OCI-LY7 (cell line): ENCODE measurements at regions not wholly inside any gene's neighbourhood (a gene's known extent, or its start where the extent isn't known, plus 50 kb on each side); places are given as distances from the start of the nearest gene placed in this dataset.

Experiments used
- BruUV-seq: library from RNA; stranded (reverse); fragments of 400-500 nt; replicated peaks from 2 replicates; lab custom pipeline; 2021; lab: Mats Ljungman, UMichigan
- CTCF ChIA-PET: fragments of 300-600 bp; sonication (Branson Sonifier 250); formaldehyde crosslinking; loops from one replicate; lab custom pipeline; 2022; ENCODE audit warnings: antibody characterized with exemption; ENCODE audit not compliant: unreplicated experiment; lab: Charles Lee
- POLR2A ChIA-PET: fragments of 300-600 bp; sonication (Branson Sonifier 250); formaldehyde crosslinking; loops from one replicate; lab custom pipeline; 2022; ENCODE audit warnings: antibody characterized with exemption; lab: Charles Lee
- DNase-seq: peaks from one replicate; pipeline ENCODE4 v3.0.0-alpha.2; 2015; ENCODE audit warnings: low spot score
- H2AFZ ChIP-seq: fragments of 200-600 bp; sonication (generic), shearing (Covaris generic); 2 replicates; pipeline ENCODE4 v1.6.1; 2014; ENCODE audit warnings: mild to moderate bottlenecking, antibody characterized with exemption, low read length, moderate library complexity
- H3K27ac ChIP-seq: fragments of 200-600 bp; sonication (generic); 2 replicates; pipeline ENCODE4 v1.5.1; 2014; ENCODE audit warnings: mixed run types, low read depth, mild to moderate bottlenecking, moderate library complexity, low read length, inconsistent platforms; ENCODE audit not compliant: poor library complexity, severe bottlenecking
- H3K36me3 ChIP-seq: fragments of 200-600 bp; sonication (generic); 2 replicates; pipeline ENCODE4 v1.6.1; 2014; ENCODE audit warnings: mild to moderate bottlenecking, antibody characterized with exemption, low read length, moderate library complexity, mixed read lengths; ENCODE audit not compliant: insufficient read depth
- H3K4me1 ChIP-seq: fragments of 200-600 bp; sonication (generic); 2 replicates; pipeline ENCODE4 v1.5.1; 2014; ENCODE audit warnings: mild to moderate bottlenecking, low read length; ENCODE audit not compliant: insufficient read depth, poor library complexity, severe bottlenecking
- H3K4me2 ChIP-seq: fragments of 200-600 bp; sonication (generic); 2 replicates; pipeline ENCODE4 v1.6.1; 2014; ENCODE audit warnings: mild to moderate bottlenecking, low read length
- H3K4me3 ChIP-seq: fragments of 200-600 bp; sonication (generic); 2 replicates; pipeline ENCODE4 v1.5.1; 2014; ENCODE audit warnings: mild to moderate bottlenecking, low read depth, low read length; ENCODE audit not compliant: poor library complexity, severe bottlenecking
- H3K79me2 ChIP-seq: fragments of 200-600 bp; sonication (generic); 2 replicates; pipeline ENCODE4 v1.6.1; 2016; ENCODE audit warnings: low read depth, mild to moderate bottlenecking, low read length, moderate library complexity, mixed read lengths; ENCODE audit not compliant: insufficient read depth
- H3K9me2 ChIP-seq: fragments of 200-600 bp; sonication (generic); 2 replicates; pipeline ENCODE4 v1.6.1; 2016; ENCODE audit warnings: mild to moderate bottlenecking, low read length, mixed read lengths; ENCODE audit not compliant: insufficient read depth
- H3K9me3 ChIP-seq: fragments of 200-600 bp; sonication (generic); 2 replicates; pipeline ENCODE4 v1.6.1; 2014; ENCODE audit warnings: mild to moderate bottlenecking, mixed run types, low read length, mixed read lengths
- H4K20me1 ChIP-seq: fragments of 200-600 bp; sonication (generic); 2 replicates; pipeline ENCODE4 v1.6.1; 2014; ENCODE audit warnings: mild to moderate bottlenecking, antibody characterized with exemption, low read length, moderate library complexity, mixed read lengths; ENCODE audit not compliant: insufficient read depth
- EZH2phosphoT487 ChIP-seq: fragments of 200-600 bp; sonication (generic); IDR thresholded peaks from 2 replicates; pipeline ENCODE4 v1.6.1; 2018; ENCODE audit warnings: low read depth, borderline replicate concordance, mild to moderate bottlenecking, mixed run types, antibody characterized with exemption, low read length, moderate library complexity, mixed read lengths
- intact Hi-C: fragments of 100-400 bp; cut with micrococcal nuclease; formaldehyde crosslinking; loops from one replicate; pipeline ENCODE4 v1.10.0; 2022; ENCODE audit not compliant: unreplicated experiment
- TF ChIP-seq, protein P1 (sequence below): fragments of 200-600 bp; sonication (generic); conservative IDR thresholded peaks from 2 replicates; pipeline ENCODE4 v1.5.1; 2014; ENCODE audit warnings: mild to moderate bottlenecking, antibody characterized with exemption, low read length, moderate library complexity, mixed read lengths

- no TSS peak for BruUV-seq
- TF ChIP-seq, protein P1, sequence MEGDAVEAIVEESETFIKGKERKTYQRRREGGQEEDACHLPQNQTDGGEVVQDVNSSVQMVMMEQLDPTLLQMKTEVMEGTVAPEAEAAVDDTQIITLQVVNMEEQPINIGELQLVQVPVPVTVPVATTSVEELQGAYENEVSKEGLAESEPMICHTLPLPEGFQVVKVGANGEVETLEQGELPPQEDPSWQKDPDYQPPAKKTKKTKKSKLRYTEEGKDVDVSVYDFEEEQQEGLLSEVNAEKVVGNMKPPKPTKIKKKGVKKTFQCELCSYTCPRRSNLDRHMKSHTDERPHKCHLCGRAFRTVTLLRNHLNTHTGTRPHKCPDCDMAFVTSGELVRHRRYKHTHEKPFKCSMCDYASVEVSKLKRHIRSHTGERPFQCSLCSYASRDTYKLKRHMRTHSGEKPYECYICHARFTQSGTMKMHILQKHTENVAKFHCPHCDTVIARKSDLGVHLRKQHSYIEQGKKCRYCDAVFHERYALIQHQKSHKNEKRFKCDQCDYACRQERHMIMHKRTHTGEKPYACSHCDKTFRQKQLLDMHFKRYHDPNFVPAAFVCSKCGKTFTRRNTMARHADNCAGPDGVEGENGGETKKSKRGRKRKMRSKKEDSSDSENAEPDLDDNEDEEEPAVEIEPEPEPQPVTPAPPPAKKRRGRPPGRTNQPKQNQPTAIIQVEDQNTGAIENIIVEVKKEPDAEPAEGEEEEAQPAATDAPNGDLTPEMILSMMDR, result no peak
- no peak for TF ChIP-seq EZH2phosphoT487
- intact Hi-C loops, result no loop called here
- no peak overlapping the region for H3K4me3 ChIP-seq
- no peaks in the 10 kb centered on the region for H3K9me2 ChIP-seq
- POLR2A ChIA-PET, result interaction anchor here (0.6 kb wide), 1 partner anchor 21 kb away, joined by 3 read pairs; no protein-coding TSS in a partner anchor
- no peaks in the 10 kb centered on the region for H4K20me1 ChIP-seq
- H3K4me2 ChIP-seq, result no peak overlapping the region
- H2AFZ ChIP-seq, result no peak overlapping the region
- no peaks in the 10 kb centered on the region for H3K79me2 ChIP-seq
- H3K36me3 ChIP-seq, result no peaks in the 10 kb centered on the region
- no peaks in the 10 kb centered on the region for H3K9me3 ChIP-seq
- no peak overlapping the region for H3K27ac ChIP-seq
- H3K4me1 ChIP-seq, result no peaks in the 10 kb centered on the region
- DNase-seq, result no peak
- CTCF ChIA-PET, result no interaction called here
These were observed 625.4 kb upstream of the SOX9 start for GRCh38 chr17:71495420-71495819.

GRCh38 chr17:71496552-71496951 is 624.3 kb upstream of the SOX9 start:
- Histone ChIP-seq H3K4me2 (no peak overlapping the region), H3K79me2 (no peaks in the 10 kb centered on the region), H2AFZ (no peak overlapping the region), H3K9me3 (no peaks in the 10 kb centered on the region), H3K27ac (no peak overlapping the region), H3K4me1 (no peaks in the 10 kb centered on the region), H3K9me2 (no peaks in the 10 kb centered on the region), H4K20me1 (no peaks in the 10 kb centered on the region), H3K4me3 (no peak overlapping the region), H3K36me3 (no peaks in the 10 kb centered on the region)
- ChIA-PET POLR2A (interaction anchor here (0.6 kb wide), 1 partner anchor 711 kb away, joined by 3 read pairs; no protein-coding TSS in a partner anchor), CTCF (no interaction called here)
- no peak for DNase-seq
- intact Hi-C loops, result no loop called here
- no TSS peak for BruUV-seq
- no peak for TF ChIP-seq EZH2phosphoT487
- TF ChIP-seq, protein P1, result no peak

GRCh38 chr17:71500761-71501555 is 619.9 kb upstream of the SOX9 start:
- TF ChIP-seq, protein P1, result no peak
- no peak for TF ChIP-seq EZH2phosphoT487
- no peaks in the 10 kb centered on the region for H3K9me3 ChIP-seq
- no peak overlapping the region for H3K4me2 ChIP-seq
- H3K79me2 ChIP-seq, result no peaks in the 10 kb centered on the region
- ChIA-PET CTCF (no interaction called here), POLR2A (interaction anchor here (0.7 kb wide), 1 partner anchor 675 kb away, joined by 4 read pairs; no protein-coding TSS in a partner anchor)
- H3K27ac ChIP-seq, result no peak overlapping the region
- no peak overlapping the region for H3K4me3 ChIP-seq
- H3K9me2 ChIP-seq, result no peaks in the 10 kb centered on the region
- no peaks in the 10 kb centered on the region for H3K36me3 ChIP-seq
- H4K20me1 ChIP-seq, result no peaks in the 10 kb centered on the region
- BruUV-seq, result no TSS peak
- DNase-seq, result no peak
- intact Hi-C loops, result no loop called here
- H2AFZ ChIP-seq, result no peak overlapping the region
- H3K4me1 ChIP-seq, result no peaks in the 10 kb centered on the region
